Stimulated activated CD4-positive, alpha-beta T cell treated with anti-CD3 and anti-CD28 coated beads, TNF-alpha, amount 100 ng/mL, for 4 hours (primary cell): ENCODE measurements at regions not wholly inside any gene's neighbourhood (a gene's known extent, or its start where the extent isn't known, plus 50 kb on each side); places are given as distances from the start of the nearest gene placed in this dataset.

Experiments
- DNase-seq, 3 experiments: peaks; one replicate each; pipeline ENCODE4 v3.0.0-alpha.2; 2020; ENCODE audit warnings: low read depth in 3 of 3

GRCh38 chr16:13550254-13550653, 369.7 kb upstream of the ERCC4 start:
- DNase-seq = no peak

GRCh38 chr16:13552062-13552959, 367.6 kb upstream of the ERCC4 start:
- DNase-seq = no peak

GRCh38 chr16:13552960-13553257, 367.0 kb upstream of the ERCC4 start:
- no peak for DNase-seq

GRCh38 chr16:13553453-13553985, 366.4 kb upstream of the ERCC4 start:
- DNase-seq = no peak

- no peak for DNase-seq
Observed at GRCh38 chr16:13554005-13554404, 365.9 kb upstream of the ERCC4 start.

GRCh38 chr16:13554643-13555042, 365.3 kb upstream of the ERCC4 start:
- no peak for DNase-seq

- DNase-seq = no peak
Observed at GRCh38 chr16:13557418-13557817, 362.5 kb upstream of the ERCC4 start.

- no peak for DNase-seq
Observed at GRCh38 chr16:13558752-13559151, 361.2 kb upstream of the ERCC4 start.

- no peak for DNase-seq
Observed at GRCh38 chr16:13559624-13560023, 360.3 kb upstream of the ERCC4 start.

GRCh38 chr16:13560151-13560550, 359.8 kb upstream of the ERCC4 start:
- DNase-seq = no peak

- DNase-seq = no peak
Observed at GRCh38 chr16:13561291-13562070, 358.5 kb upstream of the ERCC4 start.

GRCh38 chr16:13568803-13569202, 351.2 kb upstream of the ERCC4 start:
- no peak for DNase-seq

- DNase-seq = no peak
Observed at GRCh38 chr16:13569986-13570385, 350.0 kb upstream of the ERCC4 start.

GRCh38 chr16:13571036-13571435, 348.9 kb upstream of the ERCC4 start:
- DNase-seq = no peak

GRCh38 chr16:13573903-13574302, 346.1 kb upstream of the ERCC4 start:
- no peak for DNase-seq

GRCh38 chr16:13586051-13586450, 333.9 kb upstream of the ERCC4 start:
- DNase-seq = no peak

GRCh38 chr16:13587181-13587580, 332.8 kb upstream of the ERCC4 start:
- DNase-seq = no peak

- no peak for DNase-seq
Observed at GRCh38 chr16:13594823-13595222, 325.1 kb upstream of the ERCC4 start.

- DNase-seq = no peak
Observed at GRCh38 chr16:13606804-13607203, 313.1 kb upstream of the ERCC4 start.

- no peak for DNase-seq
Observed at GRCh38 chr16:13607289-13607688, 312.7 kb upstream of the ERCC4 start.

- no peak for DNase-seq
Observed at GRCh38 chr16:13611596-13611995, 308.4 kb upstream of the ERCC4 start.

- DNase-seq = no peak
Observed at GRCh38 chr16:13612623-13613022, 307.3 kb upstream of the ERCC4 start.

- no peak for DNase-seq
Observed at GRCh38 chr16:13613165-13613564, 306.8 kb upstream of the ERCC4 start.
